GM18517 (cell line): ENCODE measurements at regions not wholly inside any gene's neighbourhood (a gene's known extent, or its start where the extent isn't known, plus 50 kb on each side); places are given as distances from the start of the nearest gene placed in this dataset.

ENCODE experiments used
- ATAC-seq: cut with Tn5 transposase; IDR thresholded peaks from one replicate; pipeline ENCODE4 v1.9.1; 2021; ENCODE audit warnings: mild to moderate bottlenecking, moderate library complexity; ENCODE audit not compliant: unreplicated experiment

- ATAC-seq: no peak
These were observed 112.5 kb downstream of the ADSS2 start for GRCh38 chr1:244339073-244339692.

- no peak for ATAC-seq
These were observed 111.9 kb downstream of the ADSS2 start for GRCh38 chr1:244339776-244340175.

GRCh38 chr1:244340396-244340795, 111.3 kb downstream of the ADSS2 start:
- ATAC-seq: no peak

- ATAC-seq: no peak
These were observed 110.0 kb downstream of the ADSS2 start for GRCh38 chr1:244341455-244342450.

- no peak for ATAC-seq
These were observed 107.7 kb downstream of the ADSS2 start for GRCh38 chr1:244344001-244344400.

- ATAC-seq: no peak
These were observed 104.6 kb downstream of the ADSS2 start for GRCh38 chr1:244346972-244347618.

GRCh38 chr1:244347942-244348341, 103.8 kb downstream of the ADSS2 start:
- ATAC-seq: no peak

GRCh38 chr1:244349103-244349531, 102.6 kb downstream of the ADSS2 start:
- ATAC-seq: no peak

- ATAC-seq: peak; percentile 11
These were observed 102.1 kb downstream of the ADSS2 start for GRCh38 chr1:244349581-244350001.

- ATAC-seq: peak; percentile 88
These were observed 101.7 kb downstream of the ADSS2 start for GRCh38 chr1:244350027-244350426.

GRCh38 chr1:244352156-244352830, 99.4 kb downstream of the ADSS2 start:
- no peak for ATAC-seq

- ATAC-seq: peak; percentile 62
These were observed 98.1 kb downstream of the ADSS2 start for GRCh38 chr1:244353551-244354091.

GRCh38 chr1:244354810-244355278, 96.9 kb downstream of the ADSS2 start:
- ATAC-seq: no peak

- ATAC-seq: no peak
These were observed 95.3 kb downstream of the ADSS2 start for GRCh38 chr1:244356376-244356775.
